ENCODE measurements at regions not wholly inside any gene's neighbourhood (a gene's known extent, or its start where the extent isn't known, plus 50 kb on each side); places are given as distances from the start of the nearest gene placed in this dataset.
"Not testable (repeated sequence)": the region's sequence is repeated elsewhere in the genome, so short reads cannot be mapped to it uniquely, and the experiment has no call there.

DNA sequence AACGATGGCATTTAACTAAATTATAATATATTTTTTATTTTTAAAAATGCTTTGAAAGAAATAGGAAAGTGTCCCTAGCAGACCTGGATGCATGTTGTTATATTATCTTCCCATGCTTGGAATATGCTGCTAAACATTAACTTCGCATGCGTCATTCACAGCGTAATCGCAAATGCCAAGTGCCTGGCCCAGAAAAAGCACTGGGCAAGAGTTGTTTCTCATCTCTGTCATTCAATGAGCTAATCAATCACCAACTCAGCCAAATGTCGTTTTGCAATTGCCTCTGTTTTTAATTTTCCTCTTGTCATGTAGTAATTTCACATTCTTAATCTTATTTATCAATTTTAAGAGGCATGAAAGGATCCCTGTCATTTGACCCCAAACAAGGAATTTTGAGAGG, 1421.9 kb downstream of the BRD1 start:
- peaks cover 60% of the 10 kb centered on the region for H3K9me3 Mint-ChIP-seq
- H3K4me3 Mint-ChIP-seq = no peak overlapping the region

DNA sequence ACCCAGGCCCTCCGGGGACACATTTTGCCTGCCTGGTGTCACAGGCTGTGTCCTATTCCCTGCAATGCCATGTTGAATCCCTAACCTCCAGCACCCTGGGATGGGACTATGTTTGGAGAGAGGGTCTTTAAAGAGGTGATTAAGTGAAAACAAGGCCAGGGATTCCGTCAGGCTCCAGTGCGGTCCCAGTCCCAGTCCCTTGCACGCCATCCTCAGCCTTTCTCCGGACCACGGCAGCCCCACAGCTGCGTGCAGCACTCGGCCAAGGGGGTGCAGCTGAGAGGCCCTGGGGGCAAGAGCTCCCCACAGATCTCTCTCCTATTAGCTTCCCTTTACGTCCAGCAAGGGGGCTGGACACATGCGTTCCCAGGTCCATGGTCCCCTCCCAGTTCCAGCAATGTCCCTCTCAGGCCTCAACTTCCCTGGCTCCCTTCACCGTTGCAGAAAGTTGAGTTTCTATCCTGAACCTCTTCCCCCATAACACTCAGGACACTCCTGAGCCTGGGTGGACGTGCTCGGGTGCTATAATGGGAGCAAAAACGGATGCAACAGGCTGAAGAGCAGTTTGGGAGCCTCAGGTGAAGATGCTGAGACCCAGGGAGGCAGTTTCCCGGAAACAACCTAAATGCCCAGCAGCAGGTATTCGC, 1422.7 kb downstream of the BRD1 start:
- Mint-ChIP-seq H3K9me3 (peaks cover 65% of the 10 kb centered on the region), H3K36me3 (ENCODE audit: low read depth) (0 out of 2 replicates have a peak, but pooled peaks cover 4% of the 10 kb centered on the region), H3K27me3 (ENCODE audit: insufficient read depth) (no peaks in the 10 kb centered on the region), H3K4me1 (ENCODE audit: low read depth) (no peaks in the 10 kb centered on the region), H3K27ac (no peak overlapping the region), H3K4me3 (no peak overlapping the region)
- DNase-seq = no peak
- TF ChIP-seq, protein P1, sequence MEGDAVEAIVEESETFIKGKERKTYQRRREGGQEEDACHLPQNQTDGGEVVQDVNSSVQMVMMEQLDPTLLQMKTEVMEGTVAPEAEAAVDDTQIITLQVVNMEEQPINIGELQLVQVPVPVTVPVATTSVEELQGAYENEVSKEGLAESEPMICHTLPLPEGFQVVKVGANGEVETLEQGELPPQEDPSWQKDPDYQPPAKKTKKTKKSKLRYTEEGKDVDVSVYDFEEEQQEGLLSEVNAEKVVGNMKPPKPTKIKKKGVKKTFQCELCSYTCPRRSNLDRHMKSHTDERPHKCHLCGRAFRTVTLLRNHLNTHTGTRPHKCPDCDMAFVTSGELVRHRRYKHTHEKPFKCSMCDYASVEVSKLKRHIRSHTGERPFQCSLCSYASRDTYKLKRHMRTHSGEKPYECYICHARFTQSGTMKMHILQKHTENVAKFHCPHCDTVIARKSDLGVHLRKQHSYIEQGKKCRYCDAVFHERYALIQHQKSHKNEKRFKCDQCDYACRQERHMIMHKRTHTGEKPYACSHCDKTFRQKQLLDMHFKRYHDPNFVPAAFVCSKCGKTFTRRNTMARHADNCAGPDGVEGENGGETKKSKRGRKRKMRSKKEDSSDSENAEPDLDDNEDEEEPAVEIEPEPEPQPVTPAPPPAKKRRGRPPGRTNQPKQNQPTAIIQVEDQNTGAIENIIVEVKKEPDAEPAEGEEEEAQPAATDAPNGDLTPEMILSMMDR (IDR thresholded peaks at IDR 0.05) = no peak

More for the DNA sequence above, 1421.9 kb downstream of the BRD1 start:
- Mint-ChIP-seq H3K27me3 (ENCODE audit: insufficient read depth) (no peaks in the 10 kb centered on the region), H3K27ac (no peak overlapping the region), H3K36me3 (ENCODE audit: low read depth) (0 out of 2 replicates have a peak, but pooled peaks cover 4% of the 10 kb centered on the region), H3K4me1 (ENCODE audit: low read depth) (no peaks in the 10 kb centered on the region)
- DNase-seq = no peak
- TF ChIP-seq, protein P1 (IDR thresholded peaks at IDR 0.05) = no peak

DNA sequence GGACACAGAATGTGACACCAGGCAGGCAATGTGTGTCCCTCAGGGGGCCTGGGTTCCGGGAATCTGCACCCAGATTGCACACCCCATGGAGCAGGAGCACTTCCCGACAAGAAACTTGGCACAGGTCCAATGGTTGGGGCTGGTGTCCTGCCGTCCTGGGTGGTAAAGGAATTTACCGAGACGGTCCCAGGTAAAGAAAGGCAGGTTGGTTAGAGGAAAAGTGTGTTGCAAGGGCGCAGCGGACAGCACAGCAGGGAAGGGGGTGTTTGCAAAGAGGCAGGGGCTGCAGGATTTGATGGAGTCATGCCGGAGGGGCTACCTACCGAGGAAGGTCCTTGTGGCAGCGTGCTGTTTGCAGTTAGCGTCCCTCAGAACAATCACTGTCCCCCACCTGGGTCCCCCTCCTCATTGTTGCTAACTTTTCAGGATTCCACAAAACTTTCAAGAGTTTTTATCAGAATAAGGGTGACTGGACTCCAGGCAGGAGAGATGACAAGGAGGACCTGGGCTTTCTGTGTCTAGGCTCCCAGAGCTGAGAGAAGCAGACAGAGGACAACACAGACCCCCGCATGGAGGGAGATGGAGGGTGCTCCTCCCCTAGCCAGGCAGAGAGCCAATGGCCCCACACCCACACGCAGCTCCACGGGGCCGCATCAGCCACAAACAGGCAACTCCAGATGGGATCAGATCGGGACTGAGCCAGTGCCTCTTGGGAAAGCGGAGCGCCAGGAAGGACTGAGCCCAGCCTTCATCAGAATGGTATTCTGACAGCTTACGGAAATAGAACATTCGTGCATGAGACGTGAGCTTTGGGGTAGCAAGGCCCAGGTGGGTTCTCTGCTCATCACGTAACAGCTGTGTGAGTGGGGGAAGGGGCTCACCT, 1423.9 kb downstream of the BRD1 start:
- DNase-seq = no peak
- H3K9me3 Mint-ChIP-seq = peaks cover 73% of the 10 kb centered on the region
- H3K27me3 Mint-ChIP-seq (ENCODE audit: insufficient read depth) = no peaks in the 10 kb centered on the region
- H3K36me3 Mint-ChIP-seq (ENCODE audit: low read depth) = 0 out of 2 replicates have a peak, but pooled peaks cover 4% of the 10 kb centered on the region
- no peaks in the 10 kb centered on the region for H3K4me1 Mint-ChIP-seq (ENCODE audit: low read depth)
- H3K27ac Mint-ChIP-seq = no peak overlapping the region
- H3K4me3 Mint-ChIP-seq = no peak overlapping the region
- TF ChIP-seq, protein P1 (IDR thresholded peaks at IDR 0.05) = no peak

DNA sequence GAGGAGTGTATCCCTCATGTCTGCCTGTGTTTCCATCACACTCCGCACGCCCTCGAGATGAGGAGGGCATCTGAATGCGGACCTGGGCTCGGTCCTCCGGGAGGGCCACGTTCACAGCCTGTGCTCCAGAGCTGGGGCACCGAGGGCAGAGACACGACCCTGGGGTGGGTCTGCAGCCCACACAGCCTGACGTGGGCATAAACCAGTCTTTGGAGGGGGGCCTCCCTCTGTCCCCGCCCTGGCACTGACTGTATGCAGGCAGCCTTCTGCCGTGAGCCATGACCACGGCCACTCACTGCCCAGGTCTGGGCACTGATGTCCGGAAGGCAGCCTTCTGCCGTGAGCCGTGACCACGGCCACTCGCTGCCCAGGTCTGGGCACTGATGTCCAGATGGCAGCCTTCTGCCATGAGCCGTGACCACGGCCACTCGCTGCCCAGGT, 1425.1 kb downstream of the BRD1 start:
- no peak for DNase-seq
- TF ChIP-seq, protein P1 (IDR thresholded peaks at IDR 0.05) = no peak
- H3K36me3 Mint-ChIP-seq (ENCODE audit: low read depth) = peaks cover 12% of the 10 kb centered on the region
- no peak overlapping the region for H3K4me3 Mint-ChIP-seq
- H3K27me3 Mint-ChIP-seq (ENCODE audit: insufficient read depth) = no peaks in the 10 kb centered on the region
- no peaks in the 10 kb centered on the region for H3K4me1 Mint-ChIP-seq (ENCODE audit: low read depth)
- H3K27ac Mint-ChIP-seq = no peak overlapping the region
- H3K9me3 Mint-ChIP-seq = peaks cover 79% of the 10 kb centered on the region

DNA sequence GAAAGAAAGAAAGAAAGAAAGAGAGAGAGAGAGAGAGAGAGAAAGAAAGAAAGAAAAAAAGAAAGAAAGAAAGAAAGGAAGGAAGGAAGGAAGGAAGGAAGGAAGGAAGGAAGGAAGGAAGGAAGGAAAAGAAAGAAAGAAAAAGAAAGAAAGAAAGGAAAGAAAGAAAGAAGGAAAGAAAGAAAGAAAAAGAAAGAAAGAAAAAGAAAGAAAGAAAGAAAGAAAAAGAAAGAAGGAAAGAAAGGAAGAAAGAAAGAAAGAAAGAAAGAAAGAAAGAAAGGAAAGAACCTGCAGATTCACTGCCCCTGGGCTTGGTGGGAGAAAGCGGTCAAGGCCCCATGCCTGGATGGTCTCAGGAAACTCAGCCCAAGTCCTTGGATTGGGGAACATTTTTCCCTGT, 1426.2 kb downstream of the BRD1 start:
- H3K27me3 Mint-ChIP-seq (ENCODE audit: insufficient read depth); H3K27ac Mint-ChIP-seq; H3K4me3 Mint-ChIP-seq; DNase-seq; H3K4me1 Mint-ChIP-seq (ENCODE audit: low read depth): not testable (repeated sequence)
- Mint-ChIP-seq H3K9me3 (peaks cover 77% of the 10 kb centered on the region), H3K36me3 (ENCODE audit: low read depth) (peaks cover 13% of the 10 kb centered on the region)
